MM.1S (cell line): ENCODE measurements at regions not wholly inside any gene's neighbourhood (a gene's known extent, or its start where the extent isn't known, plus 50 kb on each side); places are given as distances from the start of the nearest gene placed in this dataset.
A peak's percentile ranks its signal among the peaks of the same experiment; 100 is the strongest.
"Not testable (repeated sequence)": the region's sequence is repeated elsewhere in the genome, so short reads cannot be mapped to it uniquely, and the experiment has no call there.

Experiments used
- DNase-seq: peaks from one replicate; pipeline ENCODE4 v3.0.0-alpha.2; 2015
- H2AFZ ChIP-seq: fragments of 300-600 bp; sonication (generic); 2 replicates; pipeline ENCODE4 v1.6.0; 2016; ENCODE audit warnings: antibody characterized with exemption, low read length
- H3F3A ChIP-seq: fragments of 300-600 bp; sonication (generic); 2 replicates; pipeline ENCODE4 v1.6.1; 2016; ENCODE audit warnings: mild to moderate bottlenecking, antibody characterized with exemption, low read length, moderate library complexity, mixed read lengths; ENCODE audit not compliant: insufficient read depth
- H3K27ac ChIP-seq: fragments of 300-600 bp; sonication (generic); 2 replicates; pipeline ENCODE4 v1.5.1; 2016; ENCODE audit warnings: mild to moderate bottlenecking, low read length
- H3K27me3 ChIP-seq: fragments of 300-600 bp; sonication (generic); replicated peaks from 2 replicates; pipeline ENCODE4 v1.6.0; 2016; ENCODE audit warnings: low read length; ENCODE audit not compliant: insufficient read depth
- H3K36me3 ChIP-seq: fragments of 300-600 bp; sonication (generic); replicated peaks from 2 replicates; pipeline ENCODE4 v1.6.1; 2016; ENCODE audit warnings: mild to moderate bottlenecking, low read length, mixed read lengths; ENCODE audit not compliant: insufficient read depth
- H3K4me1 ChIP-seq: fragments of 300-600 bp; sonication (generic); 2 replicates; pipeline ENCODE4 v1.6.1; 2016; ENCODE audit warnings: low read length, mixed read lengths
- H3K4me2 ChIP-seq: fragments of 300-600 bp; sonication (generic); 2 replicates; pipeline ENCODE4 v1.6.0; 2016; ENCODE audit warnings: low read depth, low read length
- H3K4me3 ChIP-seq: fragments of 300-600 bp; sonication (generic); 2 replicates; pipeline ENCODE4 v1.5.1; 2016; ENCODE audit warnings: low read length, mixed read lengths
- H3K79me2 ChIP-seq: fragments of 300-600 bp; sonication (generic); 2 replicates; pipeline ENCODE4 v1.6.1; 2016; ENCODE audit warnings: mixed run types, low read length, mixed read lengths
- H3K9ac ChIP-seq: fragments of 300-600 bp; sonication (generic); 2 replicates; pipeline ENCODE4 v1.6.1; 2016; ENCODE audit warnings: low read length, mixed read lengths
- H3K9me2 ChIP-seq: fragments of 300-600 bp; sonication (generic); replicated peaks from 2 replicates; pipeline ENCODE4 v1.6.1; 2016; ENCODE audit warnings: mild to moderate bottlenecking, low read length, mixed read lengths; ENCODE audit not compliant: insufficient read depth
- H3K9me3 ChIP-seq: fragments of 300-600 bp; sonication (generic); replicated peaks from 2 replicates; pipeline ENCODE4 v1.6.1; 2016; ENCODE audit warnings: mild to moderate bottlenecking, low read length, mixed read lengths; ENCODE audit not compliant: insufficient read depth
- H4K20me1 ChIP-seq: fragments of 300-600 bp; sonication (generic); 2 replicates; pipeline ENCODE4 v1.6.1; 2016; ENCODE audit warnings: mild to moderate bottlenecking, low read length, moderate library complexity, mixed read lengths; ENCODE audit not compliant: insufficient read depth
- CTCF ChIP-seq: fragments of 300-600 bp; sonication (generic); IDR thresholded peaks from 2 replicates; pipeline ENCODE4 v1.5.1; 2016; ENCODE audit warnings: antibody characterized with exemption, low read length, mixed read lengths
- EZH2 ChIP-seq: fragments of 300-600 bp; sonication (generic); optimal IDR thresholded peaks from 2 replicates; pipeline ENCODE3; 2017; ENCODE audit warnings: low read depth, mild to moderate bottlenecking, antibody characterized with exemption, low read length, mixed read lengths
- EZH2phosphoT487 ChIP-seq: fragments of 300-600 bp; sonication (generic); IDR thresholded peaks from 2 replicates; pipeline ENCODE4 v1.6.1; 2018; ENCODE audit warnings: antibody characterized with exemption, low read length

GRCh38 chr1:175265091-175265490, 72.5 kb upstream of the KIAA0040 start:
- Histone ChIP-seq H3K4me3 (no peak overlapping the region), H3K4me2 (no peak overlapping the region)

GRCh38 chr1:175262621-175263020, 70.0 kb upstream of the KIAA0040 start:
- no peak overlapping the region for H3K4me3 ChIP-seq
- no peaks in the 10 kb centered on the region for H3K36me3 ChIP-seq
- no peak overlapping the region for H3K4me2 ChIP-seq
- H3K27ac ChIP-seq = no peak overlapping the region
- H3F3A ChIP-seq = no peaks in the 10 kb centered on the region
- no peaks in the 10 kb centered on the region for H3K27me3 ChIP-seq
- H3K4me1 ChIP-seq = no peaks in the 10 kb centered on the region
- no peaks in the 10 kb centered on the region for H4K20me1 ChIP-seq
- no peak for TF ChIP-seq EZH2
- DNase-seq = no peak
- H3K9ac ChIP-seq = no peak overlapping the region
- H3K9me3 ChIP-seq = no peaks in the 10 kb centered on the region
- H3K79me2 ChIP-seq = no peaks in the 10 kb centered on the region
- H3K9me2 ChIP-seq = no peaks in the 10 kb centered on the region
- no peak overlapping the region for H2AFZ ChIP-seq

More at GRCh38 chr1:175265091-175265490, 72.5 kb upstream of the KIAA0040 start:
- H3F3A ChIP-seq = no peaks in the 10 kb centered on the region
- no peaks in the 10 kb centered on the region for H3K27me3 ChIP-seq
- H3K9me2 ChIP-seq = no peaks in the 10 kb centered on the region
- peak; percentile 3 for DNase-seq
- TF ChIP-seq EZH2 (no peak), CTCF (no peak), EZH2phosphoT487 (no peak)
- H3K27ac ChIP-seq = no peak overlapping the region
- H3K9ac ChIP-seq = no peak overlapping the region
- H3K36me3 ChIP-seq = no peaks in the 10 kb centered on the region
- H3K79me2 ChIP-seq = no peaks in the 10 kb centered on the region
- H3K4me1 ChIP-seq = no peaks in the 10 kb centered on the region
- H2AFZ ChIP-seq = no peak overlapping the region
- H3K9me3 ChIP-seq = no peaks in the 10 kb centered on the region
- no peaks in the 10 kb centered on the region for H4K20me1 ChIP-seq

- H3K27me3 ChIP-seq, H3K4me3 ChIP-seq, H3K36me3 ChIP-seq, H3K79me2 ChIP-seq, DNase-seq, H3K9me2 ChIP-seq, H3K9ac ChIP-seq, H3K4me2 ChIP-seq, H2AFZ ChIP-seq, H3K27ac ChIP-seq, H3K4me1 ChIP-seq, H3F3A ChIP-seq, H3K9me3 ChIP-seq, H4K20me1 ChIP-seq: not testable (repeated sequence)
Measured at GRCh38 chr1:175256246-175256645, 63.7 kb upstream of the KIAA0040 start.

GRCh38 chr1:175254190-175254589, 61.6 kb upstream of the KIAA0040 start:
- H3K4me2 ChIP-seq = no peak overlapping the region
- no peaks in the 10 kb centered on the region for H3K4me1 ChIP-seq
- no peaks in the 10 kb centered on the region for H3K27me3 ChIP-seq
- no peaks in the 10 kb centered on the region for H3F3A ChIP-seq
- no peak for DNase-seq
- no peaks in the 10 kb centered on the region for H3K9me2 ChIP-seq
- no peaks in the 10 kb centered on the region for H3K9me3 ChIP-seq
- H3K36me3 ChIP-seq = no peaks in the 10 kb centered on the region
- H3K4me3 ChIP-seq = no peak overlapping the region
- H3K9ac ChIP-seq = no peak overlapping the region
- no peaks in the 10 kb centered on the region for H3K79me2 ChIP-seq
- H4K20me1 ChIP-seq = no peaks in the 10 kb centered on the region
- H2AFZ ChIP-seq = no peak overlapping the region
- TF ChIP-seq EZH2 (no peak), EZH2phosphoT487 (no peak), CTCF (no peak)
- no peak overlapping the region for H3K27ac ChIP-seq
